H9 (cell line): ENCODE measurements at regions not wholly inside any gene's neighbourhood (a gene's known extent, or its start where the extent isn't known, plus 50 kb on each side); places are given as distances from the start of the nearest gene placed in this dataset.

Experiments used
- DNase-seq: peaks from one replicate; pipeline ENCODE4 v3.0.0-alpha.2; 2017
- H2AFZ ChIP-seq: one replicate; pipeline ENCODE4 v1.6.1; 2013; ENCODE audit warnings: mild to moderate bottlenecking, low read length, control low read depth, moderate library complexity
- H2AK5ac ChIP-seq: 2 replicates; pipeline ENCODE4 v1.6.1; 2013; ENCODE audit warnings: low read length, control low read depth, mixed read lengths; ENCODE audit not compliant: insufficient read length
- H2BK120ac ChIP-seq: one replicate; pipeline ENCODE4 v1.6.1; 2013; ENCODE audit warnings: low read depth, mild to moderate bottlenecking, low read length, control low read depth, inconsistent platforms; ENCODE audit not compliant: poor library complexity, severe bottlenecking
- H2BK12ac ChIP-seq: 2 replicates; pipeline ENCODE4 v1.6.1; 2013; ENCODE audit warnings: low read length, control low read depth, mixed read lengths, low read depth; ENCODE audit not compliant: insufficient read length
- H2BK15ac ChIP-seq: 2 replicates; pipeline ENCODE4 v1.6.1; 2013; ENCODE audit warnings: low read depth, low read length, control low read depth
- H2BK20ac ChIP-seq: one replicate; pipeline ENCODE4 v1.6.1; 2013; ENCODE audit warnings: low read depth, mild to moderate bottlenecking, low read length, control low read depth, inconsistent platforms; ENCODE audit not compliant: poor library complexity, severe bottlenecking
- H2BK5ac ChIP-seq: 2 replicates; pipeline ENCODE4 v1.6.1; 2013; ENCODE audit warnings: low read length, control low read depth, mixed read lengths; ENCODE audit not compliant: insufficient read length
- H3K14ac ChIP-seq: 2 replicates; pipeline ENCODE4 v1.6.1; 2013; ENCODE audit warnings: low read length, control low read depth; ENCODE audit not compliant: insufficient read depth
- H3K18ac ChIP-seq: 2 replicates; pipeline ENCODE4 v1.6.1; 2013; ENCODE audit warnings: low read depth, mild to moderate bottlenecking, mixed read lengths, low read length, control low read depth; ENCODE audit not compliant: insufficient read length
- H3K23ac ChIP-seq: 2 replicates; pipeline ENCODE4 v1.6.1; 2013; ENCODE audit warnings: low read length, control low read depth, mixed read lengths, low read depth; ENCODE audit not compliant: insufficient read length
- H3K23me2 ChIP-seq: 2 replicates; pipeline ENCODE4 v1.6.1; 2013; ENCODE audit warnings: low read depth, mild to moderate bottlenecking, mixed read lengths, low read length, control low read depth; ENCODE audit not compliant: insufficient read length, poor library complexity, severe bottlenecking
- H3K27ac ChIP-seq: 2 replicates; pipeline ENCODE4 v1.5.1; 2013; ENCODE audit warnings: low read length, control low read depth, mixed read lengths, low read depth; ENCODE audit not compliant: insufficient read length
- H3K27me3 ChIP-seq: 2 replicates; pipeline ENCODE4 v1.6.1; 2013; ENCODE audit warnings: low read length, control low read depth, inconsistent platforms; ENCODE audit not compliant: insufficient read depth
- H3K4ac ChIP-seq: 2 replicates; pipeline ENCODE4 v1.6.1; 2013; ENCODE audit warnings: low read depth, mild to moderate bottlenecking, control low read depth, inconsistent platforms, low read length, moderate library complexity
- H3K4me1 ChIP-seq: 2 replicates; pipeline ENCODE4 v1.6.1; 2013; ENCODE audit warnings: low read length, control low read depth, inconsistent platforms; ENCODE audit not compliant: insufficient read depth
- H3K4me2 ChIP-seq: 2 replicates; pipeline ENCODE4 v1.6.1; 2013; ENCODE audit warnings: low read length, control low read depth, mixed read lengths; ENCODE audit not compliant: insufficient read length, insufficient read depth
- H3K56ac ChIP-seq: 2 replicates; pipeline ENCODE4 v1.6.1; 2013; ENCODE audit warnings: low read depth, mild to moderate bottlenecking, mixed read lengths, low read length, control low read depth; ENCODE audit not compliant: insufficient read length
- H3K79me1 ChIP-seq: 2 replicates; pipeline ENCODE4 v1.6.1; 2013; ENCODE audit warnings: low read depth, mild to moderate bottlenecking, moderate library complexity, low read length, control low read depth, inconsistent platforms; ENCODE audit not compliant: insufficient read depth, poor library complexity, severe bottlenecking
- H3K79me2 ChIP-seq: 2 replicates; pipeline ENCODE4 v1.6.1; 2013; ENCODE audit warnings: low read length, control low read depth, inconsistent platforms; ENCODE audit not compliant: insufficient read depth
- H3K9ac ChIP-seq: 2 replicates; pipeline ENCODE4 v1.6.1; 2013; ENCODE audit warnings: low read length, control low read depth, mixed read lengths; ENCODE audit not compliant: insufficient read length; ENCODE audit errors: extremely low read depth
- H3K9me3 ChIP-seq: one replicate; pipeline ENCODE4 v1.6.1; 2013; ENCODE audit warnings: low read depth, low read length, inconsistent platforms; ENCODE audit not compliant: control insufficient read depth
- H3T11ph ChIP-seq: one replicate; pipeline ENCODE4 v1.6.1; 2013; ENCODE audit warnings: mild to moderate bottlenecking, low read length, control low read depth, inconsistent platforms
- H4K20me1 ChIP-seq: one replicate; pipeline ENCODE4 v1.6.1; 2013; ENCODE audit not compliant: control insufficient read depth, insufficient read length, insufficient read depth
- H4K5ac ChIP-seq: 2 replicates; pipeline ENCODE4 v1.6.1; 2013; ENCODE audit warnings: low read depth, mild to moderate bottlenecking, mixed read lengths, low read length, control low read depth; ENCODE audit not compliant: insufficient read length
- H4K8ac ChIP-seq: replicated peaks from 2 replicates; pipeline ENCODE4 v1.6.1; 2013; ENCODE audit warnings: low read length, control low read depth, mixed read lengths, low read depth; ENCODE audit not compliant: insufficient read length
- H4K91ac ChIP-seq: 2 replicates; pipeline ENCODE4 v1.6.1; 2013; ENCODE audit warnings: low read depth, mild to moderate bottlenecking, moderate library complexity, mixed read lengths, low read length, control low read depth; ENCODE audit not compliant: insufficient read length
- H3K27ac Mint-ChIP-seq, 3 experiments: 2 replicates in 2 of 3; 3 replicates in 1 of 3; pipeline ENCODE4 v1.8.0; 2020 to 2021; ENCODE audit warnings: mixed read lengths in 3 of 3, mild to moderate bottlenecking in 1 of 3, moderate library complexity in 1 of 3
- H3K27me3 Mint-ChIP-seq: 2 replicates; pipeline ENCODE4 v1.8.0; 2021; ENCODE audit warnings: low read depth, mild to moderate bottlenecking, moderate library complexity, mixed read lengths
- H3K36me3 Mint-ChIP-seq, 3 experiments: 2 replicates in 2 of 3; 3 replicates in 1 of 3; pipeline ENCODE4 v1.8.0; 2020 to 2021; ENCODE audit warnings: low read depth in 3 of 3, mixed read lengths in 3 of 3; ENCODE audit not compliant: insufficient read depth in 1 of 3
- H3K4me1 Mint-ChIP-seq, 2 experiments: 2 replicates each; pipeline ENCODE4 v1.8.0; 2020; ENCODE audit warnings: mixed read lengths in 2 of 2
- H3K4me3 Mint-ChIP-seq, 2 experiments: 2 replicates in 1 of 2; 3 replicates in 1 of 2; pipeline ENCODE4 v1.8.0; 2020 to 2021; ENCODE audit warnings: mild to moderate bottlenecking in 2 of 2, mixed read lengths in 2 of 2, moderate library complexity in 1 of 2
- H3K9me3 Mint-ChIP-seq, 2 experiments: 2 replicates in 1 of 2; 3 replicates in 1 of 2; pipeline ENCODE4 v1.8.0; 2020; ENCODE audit warnings: mild to moderate bottlenecking in 2 of 2, mixed read lengths in 2 of 2, moderate library complexity in 1 of 2
- CTCF ChIP-seq: fragments of 200-600 bp; sonication (generic); conservative IDR thresholded peaks from 3 replicates; pipeline ENCODE4 v1.8.0; 2021; ENCODE audit warnings: antibody characterized with exemption, mild to moderate bottlenecking
- WGBS: extraction: QIAGEN DNeasy Blood & Tissue Kit; methylation state at CpG from one replicate; pipeline ENCODE4 v1.1.7; 2013; ENCODE audit warnings: missing lambda C conversion rate, low lambda C conversion rate, mixed read lengths; ENCODE audit not compliant: insufficient read length; ENCODE audit errors: extremely low coverage; 5-methylcytosine and 5-hydroxymethylcytosine counted together

DNA sequence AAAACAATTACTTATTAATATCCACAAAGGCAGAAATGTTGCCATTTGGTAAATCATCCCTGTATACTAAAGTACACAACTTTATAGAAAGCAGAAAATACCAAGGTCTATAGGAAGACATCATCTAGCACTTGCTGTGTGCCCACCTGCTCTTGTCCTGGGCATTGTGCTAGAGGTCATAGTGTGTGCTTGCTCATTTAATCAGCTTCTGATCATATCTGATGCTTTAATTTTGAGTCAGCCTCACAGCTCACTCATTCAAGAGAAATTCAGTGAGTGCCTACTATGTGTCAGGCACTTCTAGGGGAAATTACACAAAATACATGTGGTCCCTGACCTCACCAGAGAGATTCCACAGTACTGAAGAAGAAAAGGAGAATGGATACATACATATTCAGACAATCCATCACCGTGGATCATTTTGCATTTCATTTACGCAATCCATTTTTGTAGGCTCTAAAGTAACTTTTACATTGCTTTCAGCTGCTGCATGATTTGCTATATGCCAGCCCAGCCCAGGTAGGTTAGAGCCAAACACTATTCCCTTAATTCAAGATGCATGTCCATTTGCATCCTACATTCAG, 167.9 kb upstream of the MCHR2 start:
- Mint-ChIP-seq H3K9me3 (no peaks in the 10 kb centered on the region; a peak in 1 of 5 replicates), H3K4me1 (peaks cover 47 to 49% of the 10 kb centered on the region in 2 experiments), H3K27me3 (0 out of 2 replicates have a peak, but pooled peaks cover 4% of the 10 kb centered on the region), H3K4me3 (no peak overlapping the region), H3K27ac (no peak overlapping the region), H3K36me3 (no peaks in the 10 kb centered on the region; a peak in 1 of 7 replicates)
- TF ChIP-seq CTCF: no peak
- H4K91ac ChIP-seq: no peak overlapping the region
- no peak overlapping the region for H3K4me2 ChIP-seq
- H3K23me2 ChIP-seq: no peaks in the 10 kb centered on the region
- H3K4ac ChIP-seq: no peak overlapping the region
- no peak overlapping the region for H3K14ac ChIP-seq
- H4K8ac ChIP-seq: no peak overlapping the region
- H3K18ac ChIP-seq: no peak overlapping the region
- no peak for DNase-seq
- no peaks in the 10 kb centered on the region for H3K79me2 ChIP-seq
- H4K20me1 ChIP-seq: no peaks in the 10 kb centered on the region
- H3K79me1 ChIP-seq: no peaks in the 10 kb centered on the region
- no peak overlapping the region for H2BK15ac ChIP-seq
- no peak overlapping the region for H3K9ac ChIP-seq
- no peak overlapping the region for H3K27ac ChIP-seq
- H3T11ph ChIP-seq: no peak overlapping the region
- peaks cover 10% of the 10 kb centered on the region; the same call in 1 of the 2 replicates for H3K4me1 ChIP-seq
- WGBS: no CpG with 5 or more reads among the region's 2 CpGs
- no peak overlapping the region for H2BK5ac ChIP-seq
- no peak overlapping the region for H2AFZ ChIP-seq
- H4K5ac ChIP-seq: no peak overlapping the region
- no peaks in the 10 kb centered on the region for H3K27me3 ChIP-seq
- H3K23ac ChIP-seq: no peak overlapping the region
- H2AK5ac ChIP-seq: no peak overlapping the region
- no peaks in the 10 kb centered on the region for H3K9me3 ChIP-seq
- no peak overlapping the region for H2BK20ac ChIP-seq
- no peak overlapping the region for H3K56ac ChIP-seq
- no peak overlapping the region for H2BK12ac ChIP-seq
- H2BK120ac ChIP-seq: no peak overlapping the region
